ENCODE measurements at regions not wholly inside any gene's neighbourhood (a gene's known extent, or its start where the extent isn't known, plus 50 kb on each side); places are given as distances from the start of the nearest gene placed in this dataset.

- DNase-seq (ENCODE audit: low spot score): no peak
These were observed 81.9 kb upstream of the INSIG1 start for GRCh38 chr7:155215576-155216325.

- no peak for DNase-seq (ENCODE audit: low spot score)
These were observed 81.0 kb upstream of the INSIG1 start for GRCh38 chr7:155216475-155217272.

GRCh38 chr7:155217634-155218033 is 80.0 kb upstream of the INSIG1 start:
- no peak for DNase-seq (ENCODE audit: low spot score)

- DNase-seq (ENCODE audit: low spot score): no peak
These were observed 79.2 kb upstream of the INSIG1 start for GRCh38 chr7:155218276-155219153.

GRCh38 chr7:155219154-155219531 is 78.5 kb upstream of the INSIG1 start:
- no peak for DNase-seq (ENCODE audit: low spot score)

- no peak for DNase-seq (ENCODE audit: low spot score)
These were observed 77.5 kb upstream of the INSIG1 start for GRCh38 chr7:155219947-155220769.

- no peak for DNase-seq (ENCODE audit: low spot score)
These were observed 76.8 kb upstream of the INSIG1 start for GRCh38 chr7:155220903-155221302.

GRCh38 chr7:155221547-155221946 is 76.1 kb upstream of the INSIG1 start:
- DNase-seq (ENCODE audit: low spot score): no peak

GRCh38 chr7:155222061-155222460 is 75.6 kb upstream of the INSIG1 start:
- no peak for DNase-seq (ENCODE audit: low spot score)

GRCh38 chr7:155222573-155222972 is 75.1 kb upstream of the INSIG1 start:
- no peak for DNase-seq (ENCODE audit: low spot score)

- DNase-seq (ENCODE audit: low spot score): no peak
These were observed 74.7 kb upstream of the INSIG1 start for GRCh38 chr7:155223021-155223420.

- DNase-seq (ENCODE audit: low spot score): no peak
These were observed 74.2 kb upstream of the INSIG1 start for GRCh38 chr7:155223503-155223902.

GRCh38 chr7:155224116-155224811 is 73.4 kb upstream of the INSIG1 start:
- no peak for DNase-seq (ENCODE audit: low spot score)

GRCh38 chr7:155225095-155225494 is 72.6 kb upstream of the INSIG1 start:
- DNase-seq (ENCODE audit: low spot score): no peak

- no peak for DNase-seq (ENCODE audit: low spot score)
These were observed 72.2 kb upstream of the INSIG1 start for GRCh38 chr7:155225516-155225915.

GRCh38 chr7:155226261-155227003 is 71.2 kb upstream of the INSIG1 start:
- no peak for DNase-seq (ENCODE audit: low spot score)

- no peak for DNase-seq (ENCODE audit: low spot score)
These were observed 70.5 kb upstream of the INSIG1 start for GRCh38 chr7:155227004-155227787.

- DNase-seq (ENCODE audit: low spot score): no peak
These were observed 69.8 kb upstream of the INSIG1 start for GRCh38 chr7:155227788-155228458.

GRCh38 chr7:155228459-155228845 is 69.2 kb upstream of the INSIG1 start:
- no peak for DNase-seq (ENCODE audit: low spot score)
